ENCODE measurements at regions not wholly inside any gene's neighbourhood (a gene's known extent, or its start where the extent isn't known, plus 50 kb on each side); places are given as distances from the start of the nearest gene placed in this dataset.

- H3K27me3 ChIP-seq (ENCODE audit: control insufficient read depth, insufficient read depth, low read length), result no peaks in the 10 kb centered on the region
- H3K27ac ChIP-seq (ENCODE audit: low read depth in 2 of 2, low read length in 2 of 2), result no peak overlapping the region
- H3K9ac ChIP-seq (ENCODE audit: low read length in 3 of 3), result no peak overlapping the region
- DNase-seq (no peak), FAIRE-seq (no peak)
- H3K9me3 ChIP-seq (ENCODE audit: control insufficient read depth in 2 of 3, insufficient read depth in 1 of 3, low read length in 3 of 3), result no peaks in the 10 kb centered on the region
- no peaks in the 10 kb centered on the region for H3K36me3 ChIP-seq (ENCODE audit: control insufficient read depth in 2 of 3, insufficient read depth in 3 of 3, low read length in 3 of 3)
- intact Hi-C loops (cut with DNase I), result no loop called here
- TF ChIP-seq, protein P1, sequence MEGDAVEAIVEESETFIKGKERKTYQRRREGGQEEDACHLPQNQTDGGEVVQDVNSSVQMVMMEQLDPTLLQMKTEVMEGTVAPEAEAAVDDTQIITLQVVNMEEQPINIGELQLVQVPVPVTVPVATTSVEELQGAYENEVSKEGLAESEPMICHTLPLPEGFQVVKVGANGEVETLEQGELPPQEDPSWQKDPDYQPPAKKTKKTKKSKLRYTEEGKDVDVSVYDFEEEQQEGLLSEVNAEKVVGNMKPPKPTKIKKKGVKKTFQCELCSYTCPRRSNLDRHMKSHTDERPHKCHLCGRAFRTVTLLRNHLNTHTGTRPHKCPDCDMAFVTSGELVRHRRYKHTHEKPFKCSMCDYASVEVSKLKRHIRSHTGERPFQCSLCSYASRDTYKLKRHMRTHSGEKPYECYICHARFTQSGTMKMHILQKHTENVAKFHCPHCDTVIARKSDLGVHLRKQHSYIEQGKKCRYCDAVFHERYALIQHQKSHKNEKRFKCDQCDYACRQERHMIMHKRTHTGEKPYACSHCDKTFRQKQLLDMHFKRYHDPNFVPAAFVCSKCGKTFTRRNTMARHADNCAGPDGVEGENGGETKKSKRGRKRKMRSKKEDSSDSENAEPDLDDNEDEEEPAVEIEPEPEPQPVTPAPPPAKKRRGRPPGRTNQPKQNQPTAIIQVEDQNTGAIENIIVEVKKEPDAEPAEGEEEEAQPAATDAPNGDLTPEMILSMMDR (IDR thresholded peaks at IDR 0.05; ENCODE audit: borderline replicate concordance, extremely low read depth, insufficient read depth), result no peak
- H3K4me1 ChIP-seq (ENCODE audit: control insufficient read depth in 2 of 3, insufficient read depth in 2 of 3, low read depth in 1 of 3, low read length in 3 of 3), result no peaks in the 10 kb centered on the region
- no peak overlapping the region for H3K4me3 ChIP-seq (ENCODE audit: low read length in 3 of 3)
Observed at GRCh38 chr5:40266952-40267351, 412.8 kb upstream of the PTGER4 start.

DNA sequence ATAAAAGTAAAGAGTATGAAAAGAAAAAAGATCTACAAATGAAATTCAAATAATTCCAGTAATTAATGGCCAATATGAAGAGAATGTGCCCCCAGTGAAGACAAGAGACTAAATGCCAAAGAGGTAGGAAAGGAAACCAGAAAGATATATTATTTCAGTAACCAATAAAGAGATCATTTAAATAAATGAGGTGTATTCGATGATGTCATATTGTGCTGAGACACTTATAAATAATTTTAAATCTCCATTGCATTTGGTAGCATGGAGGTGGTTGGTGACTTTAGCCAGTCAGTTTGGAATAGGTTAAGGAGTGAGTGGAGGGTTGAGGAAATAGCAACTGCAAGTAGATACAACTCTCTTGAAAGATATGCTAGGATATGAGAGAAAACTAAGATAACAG, 417.7 kb upstream of the PTGER4 start:
- H3K27ac ChIP-seq (ENCODE audit: low read depth in 2 of 2, low read length in 2 of 2), result no peak overlapping the region
- intact Hi-C loops (cut with DNase I), result no loop called here
- TF ChIP-seq, protein P1 (IDR thresholded peaks at IDR 0.05; ENCODE audit: borderline replicate concordance, extremely low read depth, insufficient read depth), result no peak
- no peaks in the 10 kb centered on the region for H3K9me3 ChIP-seq (ENCODE audit: control insufficient read depth in 2 of 3, insufficient read depth in 1 of 3, low read length in 3 of 3)
- no peaks in the 10 kb centered on the region for H3K4me1 ChIP-seq (ENCODE audit: control insufficient read depth in 2 of 3, insufficient read depth in 2 of 3, low read depth in 1 of 3, low read length in 3 of 3)
- DNase-seq (no peak), FAIRE-seq (no peak)
- no peaks in the 10 kb centered on the region for H3K36me3 ChIP-seq (ENCODE audit: control insufficient read depth in 2 of 3, insufficient read depth in 3 of 3, low read length in 3 of 3)
- no peak overlapping the region for H3K9ac ChIP-seq (ENCODE audit: low read length in 3 of 3)
- H3K4me3 ChIP-seq (ENCODE audit: low read length in 3 of 3), result no peak overlapping the region
- no peaks in the 10 kb centered on the region for H3K27me3 ChIP-seq (ENCODE audit: control insufficient read depth, insufficient read depth, low read length)

DNA sequence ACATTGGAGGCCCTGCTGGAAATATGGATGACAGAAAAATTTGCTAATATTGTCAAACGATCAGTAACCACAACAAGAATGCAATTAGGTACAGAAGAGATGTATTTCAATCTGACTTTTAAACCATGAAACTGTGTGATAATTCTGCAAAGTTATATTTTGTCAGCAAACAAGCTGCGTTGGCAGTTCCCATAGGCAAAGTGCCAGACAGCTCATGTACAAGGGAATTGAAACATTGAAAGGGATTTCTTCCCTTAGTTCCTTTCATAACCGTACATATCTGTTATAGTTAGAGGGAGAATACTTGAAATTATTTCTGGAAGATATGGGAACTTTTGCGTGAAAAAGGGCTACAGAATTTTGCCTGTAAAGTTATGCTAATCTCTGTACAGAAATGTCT, 419.4 kb upstream of the PTGER4 start:
- no peak for FAIRE-seq
- Histone ChIP-seq H3K27me3 (ENCODE audit: control insufficient read depth, insufficient read depth, low read length) (no peaks in the 10 kb centered on the region), H3K36me3 (ENCODE audit: control insufficient read depth in 2 of 3, insufficient read depth in 3 of 3, low read length in 3 of 3) (no peaks in the 10 kb centered on the region), H3K27ac (ENCODE audit: low read depth in 2 of 2, low read length in 2 of 2) (no peak overlapping the region), H3K9me3 (ENCODE audit: control insufficient read depth in 2 of 3, insufficient read depth in 1 of 3, low read length in 3 of 3) (no peaks in the 10 kb centered on the region), H3K4me1 (ENCODE audit: control insufficient read depth in 2 of 3, insufficient read depth in 2 of 3, low read depth in 1 of 3, low read length in 3 of 3) (no peaks in the 10 kb centered on the region), H3K4me3 (ENCODE audit: low read length in 3 of 3) (no peak overlapping the region), H3K9ac (ENCODE audit: low read length in 3 of 3) (no peak overlapping the region)
- no peak for DNase-seq
- TF ChIP-seq, protein P1 (IDR thresholded peaks at IDR 0.05; ENCODE audit: borderline replicate concordance, extremely low read depth, insufficient read depth), result no peak
- intact Hi-C loops (cut with DNase I), result no loop called here

GRCh38 chr5:40258222-40258621, 421.5 kb upstream of the PTGER4 start:
- Histone ChIP-seq H3K9me3 (ENCODE audit: control insufficient read depth in 2 of 3, insufficient read depth in 1 of 3, low read length in 3 of 3) (no peaks in the 10 kb centered on the region), H3K27me3 (ENCODE audit: control insufficient read depth, insufficient read depth, low read length) (no peaks in the 10 kb centered on the region), H3K4me3 (ENCODE audit: low read length in 3 of 3) (no peak overlapping the region), H3K27ac (ENCODE audit: low read depth in 2 of 2, low read length in 2 of 2) (no peak overlapping the region), H3K9ac (ENCODE audit: low read length in 3 of 3) (no peak overlapping the region), H3K36me3 (ENCODE audit: control insufficient read depth in 2 of 3, insufficient read depth in 3 of 3, low read length in 3 of 3) (no peaks in the 10 kb centered on the region), H3K4me1 (ENCODE audit: control insufficient read depth in 2 of 3, insufficient read depth in 2 of 3, low read depth in 1 of 3, low read length in 3 of 3) (no peaks in the 10 kb centered on the region)
- FAIRE-seq (no peak), DNase-seq (no peak)
- intact Hi-C loops (cut with DNase I), result no loop called here
- TF ChIP-seq, protein P1 (IDR thresholded peaks at IDR 0.05; ENCODE audit: borderline replicate concordance, extremely low read depth, insufficient read depth), result no peak
